ENCODE measurements at regions not wholly inside any gene's neighbourhood (a gene's known extent, or its start where the extent isn't known, plus 50 kb on each side); places are given as distances from the start of the nearest gene placed in this dataset.
A peak's percentile ranks its signal among the peaks of the same experiment; 100 is the strongest.

DNA sequence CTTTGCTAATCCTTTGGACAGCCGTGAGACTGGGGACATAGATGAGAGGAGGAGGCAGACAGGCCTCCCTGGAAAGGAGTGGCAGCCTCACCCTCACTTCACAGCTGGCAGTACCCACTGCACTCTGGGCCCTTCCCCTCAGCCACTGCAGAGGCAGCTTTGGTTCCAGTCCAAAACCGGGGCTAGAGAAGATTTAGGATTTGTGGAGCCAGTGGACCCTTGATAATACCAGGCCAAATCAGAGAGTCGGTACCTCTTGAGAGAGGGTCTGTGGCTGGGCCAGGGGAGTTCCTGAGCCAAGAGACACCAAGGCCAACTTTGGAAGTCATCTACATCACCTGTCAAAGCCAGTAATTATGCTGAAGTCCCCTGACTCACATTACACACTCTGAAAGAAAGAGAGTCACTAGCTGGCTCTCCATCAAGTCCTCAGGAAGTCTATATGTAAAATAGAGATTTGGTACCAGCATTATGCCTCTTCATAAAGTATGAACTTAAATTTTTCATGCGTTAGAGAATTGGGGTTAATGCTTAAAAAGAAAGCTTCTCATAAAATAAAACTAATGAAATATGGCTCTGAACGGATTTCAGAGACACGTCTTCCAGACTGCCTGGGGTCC, 244.1 kb upstream of the SEMA6D start:
- no peaks in the 10 kb centered on the region for H3K27me3 ChIP-seq
- H3K36me3 ChIP-seq: no peaks in the 10 kb centered on the region
- H3K4me3 ChIP-seq: no peak overlapping the region
- DNase-seq (ENCODE audit: low read depth in 1 of 2, low spot score in 1 of 2): peak in 1 of 2 donors; percentile 2
- no peak overlapping the region for H3K27ac ChIP-seq
- H3K4me1 ChIP-seq (ENCODE audit: low read depth): peaks cover 4% of the 10 kb centered on the region
- no peaks in the 10 kb centered on the region for H3K9me3 ChIP-seq (ENCODE audit: low read depth)
- TF ChIP-seq, protein P1, sequence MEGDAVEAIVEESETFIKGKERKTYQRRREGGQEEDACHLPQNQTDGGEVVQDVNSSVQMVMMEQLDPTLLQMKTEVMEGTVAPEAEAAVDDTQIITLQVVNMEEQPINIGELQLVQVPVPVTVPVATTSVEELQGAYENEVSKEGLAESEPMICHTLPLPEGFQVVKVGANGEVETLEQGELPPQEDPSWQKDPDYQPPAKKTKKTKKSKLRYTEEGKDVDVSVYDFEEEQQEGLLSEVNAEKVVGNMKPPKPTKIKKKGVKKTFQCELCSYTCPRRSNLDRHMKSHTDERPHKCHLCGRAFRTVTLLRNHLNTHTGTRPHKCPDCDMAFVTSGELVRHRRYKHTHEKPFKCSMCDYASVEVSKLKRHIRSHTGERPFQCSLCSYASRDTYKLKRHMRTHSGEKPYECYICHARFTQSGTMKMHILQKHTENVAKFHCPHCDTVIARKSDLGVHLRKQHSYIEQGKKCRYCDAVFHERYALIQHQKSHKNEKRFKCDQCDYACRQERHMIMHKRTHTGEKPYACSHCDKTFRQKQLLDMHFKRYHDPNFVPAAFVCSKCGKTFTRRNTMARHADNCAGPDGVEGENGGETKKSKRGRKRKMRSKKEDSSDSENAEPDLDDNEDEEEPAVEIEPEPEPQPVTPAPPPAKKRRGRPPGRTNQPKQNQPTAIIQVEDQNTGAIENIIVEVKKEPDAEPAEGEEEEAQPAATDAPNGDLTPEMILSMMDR (IDR thresholded peaks at IDR 0.05; ENCODE audit: low read depth, low read length): no peak

DNA sequence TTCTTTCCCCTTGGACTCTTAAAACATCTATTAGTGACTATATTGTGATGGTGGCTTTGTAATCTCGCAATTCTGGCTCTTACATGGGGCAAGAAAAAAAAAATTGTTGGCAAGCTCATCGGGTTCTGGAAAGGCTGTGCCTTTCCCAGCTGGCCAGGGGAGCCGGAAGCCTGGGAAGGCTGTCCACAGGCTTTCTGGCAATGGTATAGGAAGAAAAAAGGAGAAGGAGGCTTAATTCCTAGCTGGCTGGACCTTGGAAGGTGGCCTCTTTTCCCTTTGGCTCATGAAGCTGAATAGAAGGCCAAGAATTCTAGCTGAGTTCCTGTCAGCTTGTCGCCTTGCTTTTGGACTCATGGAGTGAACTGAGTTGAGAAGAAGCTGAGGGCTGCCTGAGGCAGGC, 243.5 kb upstream of the SEMA6D start:
- no peaks in the 10 kb centered on the region for H3K36me3 ChIP-seq
- H3K27ac ChIP-seq: no peak overlapping the region
- peak in 1 of 2 donors; percentile 92 for DNase-seq (ENCODE audit: low read depth in 1 of 2, low spot score in 1 of 2)
- no peaks in the 10 kb centered on the region for H3K9me3 ChIP-seq (ENCODE audit: low read depth)
- H3K4me3 ChIP-seq: no peak overlapping the region
- no peaks in the 10 kb centered on the region for H3K27me3 ChIP-seq
- TF ChIP-seq, protein P1 (IDR thresholded peaks at IDR 0.05; ENCODE audit: low read depth, low read length): no peak
- H3K4me1 ChIP-seq (ENCODE audit: low read depth): peaks cover 4% of the 10 kb centered on the region

DNA sequence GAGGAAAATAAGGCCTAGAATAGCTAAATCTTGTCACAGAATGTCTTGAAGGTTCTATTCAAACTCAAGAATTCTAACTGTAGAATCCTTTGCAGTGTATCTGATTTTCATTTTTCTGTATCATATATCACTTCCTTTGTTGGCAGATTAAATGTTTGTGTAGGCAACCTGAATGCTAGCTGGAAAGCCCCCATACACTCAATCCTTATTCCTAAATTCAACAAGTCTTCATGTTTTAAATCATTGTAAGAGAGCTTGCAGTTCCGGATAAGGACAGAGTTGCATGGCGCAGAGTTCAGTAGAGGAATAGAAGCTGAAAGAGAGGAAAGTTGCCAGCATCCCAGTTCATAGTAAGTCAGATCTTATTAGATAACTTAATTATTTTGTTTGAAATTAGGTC, 242.0 kb upstream of the SEMA6D start:
- Histone ChIP-seq H3K9me3 (ENCODE audit: low read depth) (no peaks in the 10 kb centered on the region), H3K36me3 (no peaks in the 10 kb centered on the region), H3K4me1 (ENCODE audit: low read depth) (peaks cover 4% of the 10 kb centered on the region), H3K27ac (no peak overlapping the region), H3K27me3 (no peaks in the 10 kb centered on the region), H3K4me3 (no peak overlapping the region)
- no peak for DNase-seq (ENCODE audit: low read depth in 1 of 2, low spot score in 1 of 2)
- TF ChIP-seq, protein P1 (IDR thresholded peaks at IDR 0.05; ENCODE audit: low read depth, low read length): no peak

DNA sequence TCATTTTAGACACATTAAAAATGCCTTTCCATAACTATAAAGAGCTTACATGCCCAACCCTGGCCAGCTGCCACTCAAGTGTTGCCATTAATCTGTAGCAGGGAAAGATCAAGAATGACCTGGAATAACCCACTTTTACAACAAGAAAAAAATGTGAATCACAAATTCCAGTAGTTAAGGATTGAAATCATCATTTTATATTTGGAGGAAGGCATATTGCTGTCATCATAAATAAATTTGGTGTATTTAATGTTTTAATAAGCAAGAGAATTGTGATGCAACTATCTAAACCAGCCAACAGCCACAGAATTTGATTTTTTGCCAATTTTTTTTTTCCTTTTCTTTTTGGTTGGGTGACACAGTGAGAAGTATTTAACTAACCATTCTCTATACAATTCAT, 240.0 kb upstream of the SEMA6D start:
- Histone ChIP-seq H3K27me3 (no peaks in the 10 kb centered on the region), H3K27ac (no peak overlapping the region), H3K4me1 (ENCODE audit: low read depth) (peaks cover 3% of the 10 kb centered on the region), H3K4me3 (no peak overlapping the region), H3K36me3 (no peaks in the 10 kb centered on the region), H3K9me3 (ENCODE audit: low read depth) (no peaks in the 10 kb centered on the region)
- DNase-seq (ENCODE audit: low read depth in 1 of 2, low spot score in 1 of 2): peak in 1 of 2 donors; percentile 35
- TF ChIP-seq, protein P1 (IDR thresholded peaks at IDR 0.05; ENCODE audit: low read depth, low read length): no peak

DNA sequence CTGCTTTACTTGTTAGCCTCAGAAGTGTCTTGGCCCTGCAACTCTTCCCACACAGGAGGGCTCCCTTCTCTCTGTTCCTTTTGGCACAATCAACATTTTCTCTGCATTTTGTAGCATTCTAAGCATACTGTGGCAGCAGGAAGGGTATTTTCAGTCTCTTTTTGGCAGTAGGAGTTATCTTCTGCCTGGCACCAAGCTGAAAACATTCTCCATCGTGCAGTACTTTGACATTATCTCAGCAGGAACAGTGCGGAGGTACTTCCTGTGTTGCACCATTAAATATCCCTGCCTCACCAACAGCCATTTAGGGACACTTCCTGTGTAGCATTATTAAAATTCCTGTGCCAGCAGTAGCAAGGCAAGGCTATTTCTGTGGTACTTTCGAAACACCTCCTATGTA, 233.2 kb upstream of the SEMA6D start:
- Histone ChIP-seq H3K27ac (peak overlapping the region; percentile 64), H3K4me1 (ENCODE audit: low read depth) (peaks cover 16% of the 10 kb centered on the region), H3K27me3 (no peaks in the 10 kb centered on the region), H3K36me3 (no peaks in the 10 kb centered on the region), H3K4me3 (no peak overlapping the region), H3K9me3 (ENCODE audit: low read depth) (no peaks in the 10 kb centered on the region)
- TF ChIP-seq, protein P1 (IDR thresholded peaks at IDR 0.05; ENCODE audit: low read depth, low read length): no peak
- DNase-seq (ENCODE audit: low read depth in 1 of 2, low spot score in 1 of 2): peak in 1 of 2 donors; percentile 60
